ENCODE measurements at regions not wholly inside any gene's neighbourhood (a gene's known extent, or its start where the extent isn't known, plus 50 kb on each side); places are given as distances from the start of the nearest gene placed in this dataset.

GRCh38 chr16:48892893-48893292, 282.9 kb upstream of the N4BP1 start:
- no peak for TF ChIP-seq EZH2phosphoT487 (IDR thresholded peaks at IDR 0.05; ENCODE audit: borderline replicate concordance, low read length)
- TF ChIP-seq CTCF (IDR thresholded peaks at IDR 0.05; ENCODE audit: low read depth, low read length, poor library complexity, severe bottlenecking), result no peak
